Muscle layer of duodenum (tissue), 2 donors: ENCODE measurements at regions not wholly inside any gene's neighbourhood (a gene's known extent, or its start where the extent isn't known, plus 50 kb on each side); places are given as distances from the start of the nearest gene placed in this dataset.

ENCODE experiments used
- H3K27ac ChIP-seq: one replicate; pipeline ENCODE4 v1.7.0; 2013; ENCODE audit warnings: mild to moderate bottlenecking, low read length
- H3K27me3 ChIP-seq: one replicate; pipeline ENCODE4 v1.7.0; 2013; ENCODE audit warnings: low read depth, mild to moderate bottlenecking, control low read depth, low read length
- H3K36me3 ChIP-seq, 2 donors: one replicate each; pipeline ENCODE4 v1.7.0; 2013; ENCODE audit warnings: low read length in 2 of 2, control low read depth in 1 of 2, mild to moderate bottlenecking in 1 of 2; ENCODE audit not compliant: insufficient read depth in 2 of 2, control insufficient read depth in 1 of 2
- H3K4me1 ChIP-seq, 2 donors: one replicate each; pipeline ENCODE4 v1.7.0; 2013; ENCODE audit warnings: low read length in 2 of 2, mild to moderate bottlenecking in 2 of 2, control low read depth in 1 of 2, moderate library complexity in 1 of 2; ENCODE audit not compliant: insufficient read depth in 2 of 2, control insufficient read depth in 1 of 2
- H3K4me3 ChIP-seq, 2 donors: one replicate each; pipeline ENCODE4 v1.7.0; 2013; ENCODE audit warnings: low read length in 2 of 2, low read depth in 1 of 2, mild to moderate bottlenecking in 1 of 2
- H3K9me3 ChIP-seq, 2 donors: one replicate each; pipeline ENCODE4 v1.7.0; 2013; ENCODE audit warnings: low read length in 2 of 2, control low read depth in 1 of 2, mild to moderate bottlenecking in 1 of 2; ENCODE audit not compliant: control insufficient read depth in 1 of 2
- donor health status: healthy.

DNA sequence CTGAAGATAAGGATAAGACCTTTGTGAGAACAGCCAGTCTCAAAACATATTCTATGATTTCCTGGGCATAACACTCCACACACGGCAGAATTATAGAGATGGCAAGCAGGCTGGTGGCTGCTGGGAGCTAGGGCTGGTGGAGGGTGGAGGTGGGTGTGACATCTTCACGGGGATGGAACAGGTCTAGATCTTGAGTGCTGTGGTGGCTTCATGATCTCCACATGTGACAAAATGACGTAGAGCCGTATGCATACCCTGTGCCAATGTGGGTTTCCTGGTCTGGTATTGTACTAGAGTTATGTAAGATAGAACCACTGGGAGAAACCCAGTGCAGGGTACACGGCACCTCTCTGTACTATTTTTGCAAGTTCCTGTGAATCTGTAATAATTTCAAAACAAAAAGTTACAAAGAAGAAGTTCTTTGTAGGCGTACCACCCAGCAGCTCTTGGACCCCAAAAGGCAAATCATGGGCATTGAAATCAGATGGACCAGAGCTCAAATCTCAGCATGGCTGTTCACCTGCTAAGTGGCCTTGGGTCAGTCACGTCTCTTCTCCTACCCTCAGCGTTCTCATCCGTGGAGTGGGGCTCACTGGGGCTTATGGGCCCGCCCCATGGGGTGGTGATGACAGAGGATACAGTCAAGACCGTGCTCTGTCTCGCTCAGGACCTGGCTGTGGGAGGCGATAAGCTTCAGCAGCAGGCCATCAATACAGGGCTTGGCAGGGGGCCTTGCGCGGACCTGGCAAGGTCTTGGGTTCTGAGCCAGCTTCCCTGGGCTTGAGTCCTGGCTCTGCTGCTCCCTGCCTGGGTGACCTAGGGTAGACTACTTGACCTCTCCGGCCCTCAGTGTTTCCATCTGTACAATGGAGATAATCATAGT is 74.7 kb upstream of the UNC5A start:
- Histone ChIP-seq H3K4me1 (no peaks in the 10 kb centered on the region), H3K27me3 (peaks cover 10% of the 10 kb centered on the region), H3K9me3 (peaks cover 0 to 5% of the 10 kb centered on the region in 2 donors), H3K36me3 (no peaks in the 10 kb centered on the region), H3K4me3 (no peak overlapping the region), H3K27ac (no peak overlapping the region)

GRCh38 chr5:176736301-176736930 is 73.9 kb upstream of the UNC5A start:
- H3K4me1 ChIP-seq: no peaks in the 10 kb centered on the region
- H3K27ac ChIP-seq: no peak overlapping the region
- no peaks in the 10 kb centered on the region for H3K9me3 ChIP-seq
- H3K27me3 ChIP-seq: peaks cover 10% of the 10 kb centered on the region
- H3K36me3 ChIP-seq: no peaks in the 10 kb centered on the region
- H3K4me3 ChIP-seq: no peak overlapping the region

DNA sequence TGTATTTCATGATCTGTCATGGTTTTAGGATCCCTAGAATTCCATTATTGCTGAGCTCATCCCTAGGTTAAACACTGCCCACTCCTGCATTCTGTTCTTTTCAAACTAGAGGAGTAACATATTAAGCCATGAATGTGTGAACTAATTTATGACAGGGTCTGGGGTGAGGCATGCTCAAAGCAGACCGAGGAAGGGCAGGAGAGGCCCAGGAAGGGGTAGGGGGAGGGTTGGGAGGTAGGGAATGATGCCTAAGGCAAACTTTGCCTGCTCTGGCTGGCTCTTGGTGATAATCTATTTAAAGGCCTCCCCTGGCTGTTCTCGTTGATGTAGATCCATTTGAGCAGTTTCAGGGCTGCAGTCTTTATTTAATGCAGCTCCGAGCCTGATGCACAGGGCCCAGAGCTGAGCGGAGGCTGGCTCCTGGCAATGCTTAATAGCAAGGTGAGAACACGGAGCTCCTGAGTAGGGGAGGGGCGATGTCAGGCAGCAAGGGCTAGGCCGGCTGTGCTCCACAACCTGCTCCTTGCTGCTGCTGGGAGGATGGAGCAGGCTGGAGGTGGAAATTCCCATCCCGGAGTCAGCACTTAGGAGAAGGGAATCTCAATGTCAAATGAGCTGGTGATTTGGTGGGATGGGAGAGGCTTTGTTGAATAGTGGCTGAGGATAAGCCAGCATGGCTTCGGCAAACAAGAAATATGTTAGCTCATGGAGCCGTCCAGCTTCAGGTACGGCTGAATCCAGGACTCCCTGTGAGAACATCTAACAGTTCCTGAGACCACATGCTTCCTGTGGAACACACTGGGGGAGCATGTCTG is 73.2 kb upstream of the UNC5A start:
- Histone ChIP-seq H3K36me3 (no peaks in the 10 kb centered on the region), H3K4me3 (no peak overlapping the region), H3K4me1 (no peaks in the 10 kb centered on the region), H3K27ac (no peak overlapping the region), H3K9me3 (no peaks in the 10 kb centered on the region), H3K27me3 (peaks cover 15% of the 10 kb centered on the region)

GRCh38 chr5:176737746-176738636 is 72.4 kb upstream of the UNC5A start:
- H3K4me1 ChIP-seq: peaks cover 0 to under 1% of the 10 kb centered on the region in 2 donors
- H3K9me3 ChIP-seq: no peaks in the 10 kb centered on the region
- no peak overlapping the region for H3K4me3 ChIP-seq
- H3K27me3 ChIP-seq: peaks cover 22% of the 10 kb centered on the region
- no peak overlapping the region for H3K27ac ChIP-seq
- H3K36me3 ChIP-seq: no peaks in the 10 kb centered on the region

DNA sequence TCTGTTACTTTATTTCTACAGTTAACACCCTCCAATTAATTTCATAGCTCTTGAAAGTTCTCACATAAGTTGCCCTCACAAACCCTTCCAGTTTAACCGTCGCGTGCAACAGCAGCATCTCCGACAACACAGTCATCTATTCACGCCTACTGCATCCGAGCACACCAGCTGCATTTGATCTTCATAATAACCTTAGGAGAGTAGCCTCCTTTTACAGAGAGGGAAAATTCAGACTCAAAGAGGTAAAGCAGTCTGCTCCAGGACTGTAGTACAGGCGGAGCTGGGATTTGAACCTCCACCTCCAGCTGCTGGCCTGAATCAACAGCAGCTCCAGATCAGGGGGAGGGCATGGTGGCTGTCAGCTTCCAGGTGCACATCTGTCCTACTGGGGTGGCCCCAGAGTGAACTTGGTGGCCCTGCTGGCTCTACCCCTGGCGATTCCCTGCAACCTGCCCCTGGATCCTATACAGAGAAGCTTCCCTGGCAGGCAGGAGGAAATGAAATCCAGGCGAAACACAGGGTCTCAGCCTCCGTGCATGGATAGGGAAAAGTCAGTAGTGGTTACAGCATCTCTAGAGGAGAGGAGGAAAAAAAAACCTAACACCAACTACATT is 71.6 kb upstream of the UNC5A start:
- H3K9me3 ChIP-seq: no peaks in the 10 kb centered on the region
- H3K27me3 ChIP-seq: peaks cover 28% of the 10 kb centered on the region
- H3K4me3 ChIP-seq: no peak overlapping the region
- no peak overlapping the region for H3K27ac ChIP-seq
- H3K4me1 ChIP-seq: peaks cover 0 to 8% of the 10 kb centered on the region in 2 donors
- no peaks in the 10 kb centered on the region for H3K36me3 ChIP-seq

- H3K27ac ChIP-seq: no peak overlapping the region
- no peaks in the 10 kb centered on the region for H3K36me3 ChIP-seq
- no peaks in the 10 kb centered on the region for H3K9me3 ChIP-seq
- H3K4me1 ChIP-seq: peaks cover 0 to 12% of the 10 kb centered on the region in 2 donors
- peaks cover 36% of the 10 kb centered on the region for H3K27me3 ChIP-seq
- no peak overlapping the region for H3K4me3 ChIP-seq
Measured at GRCh38 chr5:176739461-176740051, 70.8 kb upstream of the UNC5A start.

DNA sequence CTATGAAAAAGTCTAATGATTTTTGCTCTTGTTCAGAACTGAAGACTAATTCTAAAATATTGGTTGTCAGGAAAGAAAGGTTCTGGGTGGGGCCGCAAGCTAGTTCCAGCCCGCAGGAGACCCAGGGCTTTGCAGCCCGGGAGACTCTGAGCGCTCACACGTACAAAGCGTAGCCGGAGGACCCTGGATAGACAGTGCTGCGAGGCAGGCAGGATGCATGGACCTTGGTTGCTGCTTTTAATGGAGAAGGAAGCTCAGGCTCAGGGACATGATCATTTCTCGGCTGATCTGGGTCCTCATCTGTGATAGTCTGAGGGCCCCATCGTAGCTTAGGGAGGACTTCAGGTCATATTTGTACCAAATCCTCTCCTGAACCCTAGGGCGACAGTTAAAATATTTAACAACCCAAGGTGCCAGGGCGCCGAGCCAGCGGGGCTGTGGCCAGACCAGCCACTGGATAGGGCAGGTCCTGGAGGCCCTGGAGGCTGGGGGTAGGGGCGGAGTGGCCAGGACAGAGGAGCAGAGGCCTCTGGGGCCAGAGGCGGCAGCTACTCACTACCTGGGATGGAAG is 70.1 kb upstream of the UNC5A start:
- peaks cover 0 to 12% of the 10 kb centered on the region in 2 donors for H3K4me1 ChIP-seq
- peaks cover 43% of the 10 kb centered on the region for H3K27me3 ChIP-seq
- no peaks in the 10 kb centered on the region for H3K36me3 ChIP-seq
- H3K9me3 ChIP-seq: no peaks in the 10 kb centered on the region
- H3K4me3 ChIP-seq: no peak overlapping the region
- no peak overlapping the region for H3K27ac ChIP-seq

- H3K27me3 ChIP-seq: peaks cover 46% of the 10 kb centered on the region
- no peak overlapping the region for H3K4me3 ChIP-seq
- H3K36me3 ChIP-seq: no peaks in the 10 kb centered on the region
- no peak overlapping the region for H3K27ac ChIP-seq
- H3K9me3 ChIP-seq: no peaks in the 10 kb centered on the region
- H3K4me1 ChIP-seq: peaks cover 0 to 12% of the 10 kb centered on the region in 2 donors
Measured at GRCh38 chr5:176740702-176741496, 69.5 kb upstream of the UNC5A start.

DNA sequence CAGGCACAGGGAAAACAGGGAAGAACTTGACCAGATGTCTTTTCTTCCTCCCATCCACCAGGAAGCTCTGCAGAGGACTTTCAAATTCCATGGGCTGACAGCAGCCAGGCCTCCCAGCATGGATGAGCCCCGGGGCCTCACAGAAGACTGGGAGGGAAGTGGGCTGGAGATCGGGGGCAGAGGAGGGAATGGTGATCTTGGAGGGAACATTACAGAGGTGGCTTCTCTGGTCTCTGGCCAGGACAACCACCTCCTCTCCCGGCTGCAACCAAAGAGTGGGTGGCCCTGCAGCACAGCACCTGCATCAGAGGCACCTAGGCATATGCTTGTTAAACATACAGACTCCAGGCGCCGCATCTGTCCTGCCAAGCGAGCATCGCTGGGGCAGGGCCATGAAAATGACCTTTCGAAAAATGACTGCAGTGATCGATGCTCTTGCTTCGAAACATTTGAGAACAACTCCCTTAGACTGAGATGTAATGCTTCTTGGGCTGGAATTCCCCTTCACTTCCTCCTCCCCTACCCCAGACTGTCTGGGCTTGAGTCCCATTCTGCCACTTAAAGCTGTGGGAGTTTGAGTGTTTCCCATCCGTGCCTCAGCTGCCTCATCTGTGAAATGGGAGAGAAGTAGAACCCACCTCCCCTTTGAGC is 68.7 kb upstream of the UNC5A start:
- Histone ChIP-seq H3K27me3 (peaks cover 51% of the 10 kb centered on the region), H3K36me3 (no peaks in the 10 kb centered on the region), H3K27ac (no peak overlapping the region), H3K9me3 (no peaks in the 10 kb centered on the region), H3K4me3 (no peak overlapping the region), H3K4me1 (peaks cover 0 to 12% of the 10 kb centered on the region in 2 donors)
